Stimulated activated CD4-positive, alpha-beta T cell treated with anti-CD3 and anti-CD28 coated beads, Interleukin-4, amount 100 ng/mL, for 24 hours (primary cell): ENCODE measurements at regions not wholly inside any gene's neighbourhood (a gene's known extent, or its start where the extent isn't known, plus 50 kb on each side); places are given as distances from the start of the nearest gene placed in this dataset.

Experiments
- DNase-seq: peaks from one replicate; pipeline ENCODE4 v3.0.0-alpha.2; 2020

DNA sequence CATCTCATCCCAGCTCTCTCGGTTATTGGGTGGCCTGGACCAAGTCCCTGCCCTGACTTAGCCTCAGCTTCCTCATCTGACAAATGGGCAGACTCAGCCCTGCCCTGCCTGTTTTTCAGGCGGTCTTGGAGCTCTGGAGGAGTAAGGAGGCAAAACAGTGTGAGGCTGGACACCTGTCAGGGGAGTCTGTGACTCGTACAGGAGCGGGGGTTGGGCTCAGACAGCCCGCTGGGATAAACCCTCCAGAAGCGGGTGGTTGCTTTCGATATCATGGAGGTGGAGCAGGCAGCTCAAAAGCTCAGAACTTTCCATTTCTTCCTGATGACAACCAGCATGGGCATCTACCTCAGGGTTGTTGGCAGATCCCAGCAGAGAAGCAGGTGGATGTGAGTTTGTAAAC is 72.9 kb upstream of the GGTA1 start:
- no peak for DNase-seq

- DNase-seq = no peak
Measured at GRCh38 chr9:121573717-121574485, 74.3 kb upstream of the GGTA1 start.

GRCh38 chr9:121574774-121575519 is 75.3 kb upstream of the GGTA1 start:
- no peak for DNase-seq

GRCh38 chr9:121576281-121577075 is 75.0 kb upstream of the DAB2IP start:
- no peak for DNase-seq

GRCh38 chr9:121577166-121577565 is 74.3 kb upstream of the DAB2IP start:
- DNase-seq = no peak

GRCh38 chr9:121577572-121577971 is 73.9 kb upstream of the DAB2IP start:
- DNase-seq = no peak

GRCh38 chr9:121581786-121582600 is 69.4 kb upstream of the DAB2IP start:
- no peak for DNase-seq

DNA sequence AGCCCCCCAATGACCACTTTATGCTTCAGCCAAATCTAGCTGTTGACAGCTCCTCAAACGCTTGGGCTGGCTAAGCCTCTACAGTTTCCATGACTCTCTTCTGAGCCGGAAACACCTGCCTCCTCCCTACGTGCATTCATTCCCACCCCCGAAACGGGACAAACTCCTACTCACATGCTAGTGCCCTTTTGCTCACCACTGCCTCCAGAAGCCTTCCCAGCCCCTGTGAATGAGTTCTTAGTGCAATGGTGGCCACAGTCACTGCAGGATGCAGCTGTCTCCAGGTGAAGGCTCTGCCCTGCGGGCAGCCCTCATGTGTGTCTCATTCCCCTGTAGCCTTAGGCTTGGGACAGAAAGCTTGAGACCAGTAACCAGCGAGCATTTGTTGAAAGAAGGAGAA is 68.8 kb upstream of the DAB2IP start:
- DNase-seq = no peak

DNA sequence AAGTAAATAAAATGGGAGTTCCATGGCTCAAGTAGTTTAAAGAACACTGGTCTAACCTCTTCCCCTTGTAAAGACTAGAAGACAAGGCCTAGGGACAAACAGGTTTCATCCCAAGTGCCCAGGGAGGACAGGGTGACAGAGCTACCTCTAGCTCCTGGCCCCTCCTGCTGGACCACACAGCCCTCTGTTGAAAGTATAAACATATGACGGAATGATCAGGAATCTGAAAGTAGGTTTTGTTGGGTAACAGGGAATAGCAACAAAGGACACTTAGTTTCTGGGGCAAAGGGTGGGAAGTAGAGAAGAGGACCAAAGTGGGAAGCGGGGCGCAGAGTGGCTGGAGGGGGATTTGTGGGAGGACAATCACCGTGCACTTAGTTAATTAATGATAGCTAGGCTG is 67.0 kb upstream of the DAB2IP start:
- DNase-seq = no peak

GRCh38 chr9:121587863-121588262 is 63.6 kb upstream of the DAB2IP start:
- DNase-seq = no peak

GRCh38 chr9:121589986-121590385 is 61.4 kb upstream of the DAB2IP start:
- DNase-seq = no peak

DNA sequence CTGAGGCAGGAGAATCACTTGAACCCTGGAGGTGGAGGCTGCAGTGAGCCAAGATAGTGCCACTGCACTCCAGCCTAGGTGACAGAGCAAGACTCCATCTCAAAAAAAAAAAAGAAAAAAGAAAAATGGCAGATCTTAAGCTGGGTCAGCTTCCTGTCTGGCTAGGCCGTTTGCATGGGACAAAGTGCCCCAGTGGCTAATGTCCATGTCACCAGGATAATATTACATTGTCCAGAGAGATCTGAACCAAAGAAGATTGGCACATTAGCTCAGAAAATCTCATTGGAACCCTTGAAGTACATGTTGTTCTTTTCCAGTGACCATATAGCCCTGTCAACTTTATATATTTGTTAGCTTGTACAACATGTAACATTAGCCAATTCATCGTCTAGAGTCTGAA is 59.2 kb upstream of the DAB2IP start:
- DNase-seq = no peak

DNA sequence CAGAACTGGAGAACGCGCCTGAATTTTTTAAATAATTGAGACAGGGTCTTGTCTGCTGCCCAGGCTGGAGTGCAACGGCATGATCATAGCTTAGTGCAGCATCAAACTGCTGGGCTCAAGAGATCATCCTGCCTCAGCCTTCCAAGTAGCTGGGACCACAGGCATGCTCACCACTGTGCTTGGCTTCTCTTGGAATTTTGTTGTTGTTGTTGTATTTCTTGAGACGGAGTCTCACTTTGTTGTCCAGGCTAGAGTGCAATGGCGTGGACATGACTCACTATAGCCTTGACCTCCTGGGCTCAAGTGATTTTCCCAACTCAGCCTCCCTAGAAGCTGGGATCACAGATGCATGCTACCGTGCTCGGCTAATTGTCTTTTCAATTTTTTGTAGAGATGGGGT is 58.4 kb upstream of the DAB2IP start:
- no peak for DNase-seq

DNA sequence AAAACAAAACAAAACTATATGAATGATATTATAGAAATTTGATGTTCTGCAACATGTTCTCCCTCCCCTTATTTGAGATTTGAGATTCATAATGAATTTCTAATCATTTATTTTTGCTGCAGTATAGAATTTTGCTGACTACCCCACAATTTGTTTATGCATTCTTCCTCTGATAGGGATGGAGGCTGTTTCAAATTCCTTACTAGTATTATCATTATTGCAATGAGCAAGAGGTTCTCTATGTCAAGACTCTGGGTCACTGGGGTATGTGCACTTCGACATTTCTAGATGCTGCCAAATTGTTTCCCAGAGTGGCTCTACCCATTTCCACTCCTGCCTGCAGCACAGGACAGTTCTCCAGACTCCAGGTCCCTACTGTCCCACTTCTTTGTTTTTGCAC is 54.9 kb upstream of the DAB2IP start:
- DNase-seq = no peak

GRCh38 chr9:121597698-121598166 is 53.7 kb upstream of the DAB2IP start:
- no peak for DNase-seq

DNA sequence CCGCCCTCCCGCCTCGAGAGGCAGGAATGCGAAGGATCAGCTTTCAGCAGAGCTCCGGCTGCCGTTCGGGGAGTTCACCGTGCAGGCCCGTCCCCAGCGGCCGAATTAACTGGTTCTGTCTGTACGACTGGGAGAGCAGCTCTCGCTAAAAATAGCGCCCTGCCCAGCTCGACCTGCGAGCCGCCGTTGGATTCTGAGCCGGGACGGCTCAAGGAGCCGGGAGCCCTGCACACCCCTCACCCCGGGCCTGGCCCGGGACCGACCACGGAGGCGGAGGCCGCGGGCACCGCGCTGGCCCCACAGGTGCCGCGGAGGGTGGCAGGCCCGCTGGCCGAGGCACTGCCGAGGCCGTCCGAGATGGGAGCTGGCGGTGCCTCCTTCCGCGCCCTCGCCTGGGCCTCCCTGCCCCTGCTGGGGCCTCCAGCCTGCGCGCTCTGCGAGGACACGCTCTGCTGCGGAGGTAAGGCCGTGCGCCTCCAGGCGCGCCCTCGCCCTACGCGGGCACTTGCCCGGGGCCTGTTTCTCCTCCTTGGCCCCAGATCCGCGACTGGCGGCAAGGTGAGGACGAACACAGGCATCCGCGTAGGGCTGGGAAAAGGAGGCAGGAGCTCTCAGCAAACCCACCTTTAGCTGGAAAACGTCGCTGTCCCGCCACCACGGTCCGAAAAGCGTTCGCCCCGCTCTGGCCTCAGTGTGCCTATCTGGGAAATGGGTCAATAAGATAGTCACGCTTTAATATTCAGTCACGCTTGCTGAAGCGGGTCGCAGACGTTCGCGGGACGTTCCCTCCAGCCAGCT is 53.1 kb upstream of the DAB2IP start:
- no peak for DNase-seq

DNA sequence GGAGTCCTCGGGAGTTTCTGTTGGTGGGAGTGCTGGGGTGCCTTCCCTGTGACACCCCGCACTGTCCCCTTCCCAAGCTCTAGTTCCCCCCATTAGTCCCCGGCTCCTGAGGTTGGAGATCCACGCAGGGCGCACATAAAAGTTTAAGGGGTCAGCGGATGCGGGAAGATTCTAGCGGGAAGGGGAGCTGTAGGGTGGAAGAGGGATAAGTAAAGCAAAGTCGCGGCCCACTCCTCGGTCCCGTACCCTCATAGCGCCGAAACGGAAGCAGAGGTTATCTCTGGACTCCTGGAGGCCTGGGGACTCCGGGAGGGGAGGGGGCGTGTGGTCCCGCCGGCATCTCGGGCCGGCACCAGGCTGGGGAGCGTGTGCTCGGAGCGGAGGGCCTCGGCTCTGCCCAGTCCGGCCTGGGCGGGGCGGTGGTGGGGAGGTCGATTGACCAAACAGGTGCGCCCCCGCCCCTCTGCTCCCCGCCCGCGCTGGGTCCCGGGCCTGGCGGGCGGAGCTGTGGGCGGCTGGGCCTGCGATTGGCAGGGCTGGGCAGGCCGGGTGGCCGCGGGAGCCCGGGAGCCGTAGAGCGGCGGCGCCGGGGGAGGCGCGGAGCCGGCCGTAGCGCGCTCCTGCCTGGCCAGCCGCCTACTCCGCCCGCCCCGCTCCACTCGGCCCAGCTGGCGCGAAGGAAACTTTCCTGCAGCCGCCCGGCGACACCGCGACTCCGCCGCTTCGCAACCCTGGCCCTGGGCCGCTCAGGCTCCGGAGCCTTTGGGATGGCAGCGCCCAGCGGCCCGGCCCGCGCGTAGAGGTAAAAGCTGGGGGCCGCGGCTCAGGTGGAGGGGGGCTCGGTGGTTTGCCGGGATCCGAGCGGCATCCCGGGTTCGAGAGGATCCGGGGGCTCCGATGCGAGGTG is 52.2 kb upstream of the DAB2IP start:
- no peak for DNase-seq

DNA sequence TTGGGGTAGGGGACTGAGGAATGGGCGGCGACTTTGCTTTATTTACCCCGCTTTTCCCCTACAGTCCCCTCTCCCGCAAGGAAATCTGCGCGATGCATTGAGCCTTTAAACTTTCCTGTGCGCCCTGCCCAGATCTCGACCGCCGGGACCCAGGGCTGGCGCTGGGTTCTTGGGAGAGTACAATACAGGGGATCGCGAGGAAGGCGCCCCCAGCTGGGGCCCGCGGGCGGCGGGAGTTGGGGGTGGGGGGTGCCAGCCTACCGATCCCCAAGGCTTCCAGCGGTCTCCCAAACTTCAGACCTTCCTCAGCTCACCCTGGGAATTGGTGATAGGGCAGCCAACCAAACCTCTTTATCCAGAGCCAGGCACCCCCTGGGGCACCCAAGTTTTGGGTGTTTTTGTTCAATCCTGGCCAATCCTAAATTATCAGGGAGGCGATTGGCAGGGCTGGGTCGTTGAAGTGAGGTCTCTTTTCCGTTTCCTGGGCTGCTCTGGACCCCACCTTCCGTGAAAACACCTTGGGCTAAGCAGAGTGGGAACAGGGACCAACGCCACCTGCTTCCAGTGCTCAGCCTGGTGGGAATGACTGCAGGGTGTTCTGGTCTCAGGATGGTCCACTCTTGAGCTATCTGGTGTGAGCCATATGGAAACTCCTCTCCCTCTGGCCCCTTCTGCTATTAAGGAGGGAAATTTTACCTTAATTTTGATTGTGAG is 51.4 kb upstream of the DAB2IP start:
- no peak for DNase-seq

DNA sequence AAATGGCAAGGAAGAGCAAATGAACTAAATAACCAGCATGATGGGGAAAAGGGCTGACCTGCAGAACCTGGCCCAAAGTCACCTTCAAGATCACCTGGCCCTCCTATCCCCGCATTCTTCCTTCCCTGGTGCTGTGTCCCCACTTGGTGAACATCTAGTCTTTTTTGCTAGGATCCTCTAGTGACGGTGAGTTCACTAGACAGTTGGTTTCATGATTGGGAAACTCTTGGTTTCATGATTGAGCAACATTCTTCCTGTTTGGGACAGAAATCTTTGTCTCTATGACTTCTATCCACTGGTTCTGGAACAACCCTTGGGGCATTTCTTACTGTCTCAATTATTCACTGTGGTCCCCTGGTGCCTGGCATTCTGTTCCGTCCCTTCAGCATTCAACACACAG is 50.2 kb upstream of the DAB2IP start:
- no peak for DNase-seq
